Fibroblast of lung (primary cell): ENCODE measurements at regions not wholly inside any gene's neighbourhood (a gene's known extent, or its start where the extent isn't known, plus 50 kb on each side); places are given as distances from the start of the nearest gene placed in this dataset.
A peak's percentile ranks its signal among the peaks of the same experiment; 100 is the strongest.
"Not testable (repeated sequence)": the region's sequence is repeated elsewhere in the genome, so short reads cannot be mapped to it uniquely, and the experiment has no call there.

ENCODE experiments used
- DNase-seq, 2 donors: peaks; one replicate each; pipeline versions ENCODE4 v3.0.0 to v3.0.0-alpha.2; 2010; ENCODE audit warnings: low read depth in 2 of 2
- H2AFZ ChIP-seq: 2 replicates; pipeline ENCODE4 v1.5.1; 2012; ENCODE audit warnings: low read length, control low read depth, inconsistent platforms
- H3K27ac ChIP-seq: 2 replicates; pipeline ENCODE4 v1.5.1; 2011; ENCODE audit warnings: low read length, control low read depth; ENCODE audit not compliant: insufficient read depth
- H3K27me3 ChIP-seq: 2 replicates; pipeline ENCODE4 v1.5.1; 2011; ENCODE audit warnings: mild to moderate bottlenecking, low read length; ENCODE audit not compliant: control insufficient read depth, insufficient read depth
- H3K36me3 ChIP-seq: 2 replicates; pipeline ENCODE4 v1.5.1; 2011; ENCODE audit warnings: low read length; ENCODE audit not compliant: control insufficient read depth, insufficient read depth
- H3K4me1 ChIP-seq: 2 replicates; pipeline ENCODE4 v1.5.1; 2011; ENCODE audit warnings: low read length; ENCODE audit not compliant: control insufficient read depth, insufficient read depth; ENCODE audit errors: extremely low read depth
- H3K4me2 ChIP-seq: 2 replicates; pipeline ENCODE4 v1.5.1; 2011; ENCODE audit warnings: low read length, control low read depth; ENCODE audit not compliant: insufficient read depth; ENCODE audit errors: extremely low read depth
- H3K4me3 ChIP-seq, 4 experiments: fragments of 200-600 bp in 1 of 4; sonication (generic) in 1 of 4; replicated peaks in 1 of 4; 2 replicates each; pipeline ENCODE4 v1.5.1; 2011 to 2016; ENCODE audit warnings: low read length in 4 of 4, low read depth in 3 of 4, mild to moderate bottlenecking in 3 of 4, control low read depth in 2 of 4, inconsistent platforms in 1 of 4, mixed read lengths in 1 of 4; ENCODE audit not compliant: insufficient read depth in 1 of 4; ENCODE audit errors: control extremely low read depth in 1 of 4
- H3K79me2 ChIP-seq: 2 replicates; pipeline ENCODE4 v1.5.1; 2012; ENCODE audit warnings: mild to moderate bottlenecking, low read length, inconsistent platforms; ENCODE audit not compliant: control insufficient read depth, insufficient read depth
- H3K9ac ChIP-seq: 2 replicates; pipeline ENCODE4 v1.5.1; 2011; ENCODE audit warnings: mild to moderate bottlenecking, low read length, control low read depth; ENCODE audit not compliant: insufficient read depth
- H3K9me3 ChIP-seq: 2 replicates; pipeline ENCODE4 v1.5.1; 2012; ENCODE audit warnings: low read depth, low read length; ENCODE audit not compliant: control insufficient read depth, insufficient read depth
- H4K20me1 ChIP-seq: 2 replicates; pipeline ENCODE4 v1.5.1; 2011; ENCODE audit warnings: low read length; ENCODE audit not compliant: control insufficient read depth, insufficient read depth; ENCODE audit errors: extremely low read depth
- EZH2 ChIP-seq: IDR thresholded peaks from 2 replicates; pipeline ENCODE4 v1.5.1; 2012; ENCODE audit warnings: low read length, control low read depth, mild to moderate bottlenecking; ENCODE audit errors: missing control alignments
- TF ChIP-seq, protein P1 (sequence below), 2 donors: IDR thresholded peaks in 1 of 2; conservative IDR thresholded peaks in 1 of 2; 1 replicate in 1 of 2; 2 replicates in 1 of 2; pipeline ENCODE4 v1.5.1; 2011 to 2012; ENCODE audit warnings: low read length in 2 of 2, control low read depth in 1 of 2, inconsistent platforms in 1 of 2, low read depth in 1 of 2, mild to moderate bottlenecking in 1 of 2

DNA sequence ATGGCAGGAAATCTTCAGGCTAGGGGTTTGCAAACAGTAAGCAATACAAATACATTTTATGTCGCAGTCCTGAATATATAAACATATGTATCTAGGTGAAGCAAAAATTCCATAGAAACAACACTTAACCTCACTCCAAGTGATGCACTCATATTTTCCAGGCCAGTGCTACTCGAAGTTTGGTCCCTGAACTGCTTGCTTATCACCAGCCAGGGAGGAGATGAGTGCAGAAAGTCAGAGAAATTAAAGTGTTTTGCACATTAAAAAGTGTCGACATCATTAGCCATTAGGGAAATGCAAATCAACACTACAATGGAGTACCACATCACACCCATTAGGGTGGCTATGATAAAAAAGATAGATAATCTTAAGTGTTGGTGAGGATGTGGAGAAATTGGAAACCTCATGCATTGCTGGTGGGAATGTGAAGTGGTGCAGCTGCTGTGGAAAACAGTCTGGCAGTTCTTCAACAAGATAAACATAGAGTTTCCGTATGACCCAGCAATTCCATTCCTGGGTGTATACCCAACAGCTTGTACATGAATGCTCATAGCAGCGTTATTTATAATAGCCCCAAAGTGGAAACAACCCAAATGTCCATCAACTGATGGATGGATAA is 70.5 kb upstream of the CSF1 start:
- H3K27me3 ChIP-seq: no peaks in the 10 kb centered on the region
- no peaks in the 10 kb centered on the region for H3K4me1 ChIP-seq
- no peak overlapping the region for H3K4me2 ChIP-seq
- no peaks in the 10 kb centered on the region for H3K9me3 ChIP-seq
- H3K27ac ChIP-seq: no peak overlapping the region
- H3K9ac ChIP-seq: no peak overlapping the region
- no peak overlapping the region for H2AFZ ChIP-seq
- H3K36me3 ChIP-seq: no peaks in the 10 kb centered on the region
- H3K79me2 ChIP-seq: no peaks in the 10 kb centered on the region
- peak in 1 of 2 donors; percentile 63 for DNase-seq
- no peak overlapping the region for H3K4me3 ChIP-seq
- no peaks in the 10 kb centered on the region for H4K20me1 ChIP-seq
- TF ChIP-seq, protein P1, sequence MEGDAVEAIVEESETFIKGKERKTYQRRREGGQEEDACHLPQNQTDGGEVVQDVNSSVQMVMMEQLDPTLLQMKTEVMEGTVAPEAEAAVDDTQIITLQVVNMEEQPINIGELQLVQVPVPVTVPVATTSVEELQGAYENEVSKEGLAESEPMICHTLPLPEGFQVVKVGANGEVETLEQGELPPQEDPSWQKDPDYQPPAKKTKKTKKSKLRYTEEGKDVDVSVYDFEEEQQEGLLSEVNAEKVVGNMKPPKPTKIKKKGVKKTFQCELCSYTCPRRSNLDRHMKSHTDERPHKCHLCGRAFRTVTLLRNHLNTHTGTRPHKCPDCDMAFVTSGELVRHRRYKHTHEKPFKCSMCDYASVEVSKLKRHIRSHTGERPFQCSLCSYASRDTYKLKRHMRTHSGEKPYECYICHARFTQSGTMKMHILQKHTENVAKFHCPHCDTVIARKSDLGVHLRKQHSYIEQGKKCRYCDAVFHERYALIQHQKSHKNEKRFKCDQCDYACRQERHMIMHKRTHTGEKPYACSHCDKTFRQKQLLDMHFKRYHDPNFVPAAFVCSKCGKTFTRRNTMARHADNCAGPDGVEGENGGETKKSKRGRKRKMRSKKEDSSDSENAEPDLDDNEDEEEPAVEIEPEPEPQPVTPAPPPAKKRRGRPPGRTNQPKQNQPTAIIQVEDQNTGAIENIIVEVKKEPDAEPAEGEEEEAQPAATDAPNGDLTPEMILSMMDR (conservative IDR thresholded peaks at IDR 0.05 in 1 of 2, IDR thresholded peaks at IDR 0.05 in 1 of 2; ENCODE audit: low read depth in 1 of 2, low read length in 2 of 2): no peak
- TF ChIP-seq EZH2: no peak

DNA sequence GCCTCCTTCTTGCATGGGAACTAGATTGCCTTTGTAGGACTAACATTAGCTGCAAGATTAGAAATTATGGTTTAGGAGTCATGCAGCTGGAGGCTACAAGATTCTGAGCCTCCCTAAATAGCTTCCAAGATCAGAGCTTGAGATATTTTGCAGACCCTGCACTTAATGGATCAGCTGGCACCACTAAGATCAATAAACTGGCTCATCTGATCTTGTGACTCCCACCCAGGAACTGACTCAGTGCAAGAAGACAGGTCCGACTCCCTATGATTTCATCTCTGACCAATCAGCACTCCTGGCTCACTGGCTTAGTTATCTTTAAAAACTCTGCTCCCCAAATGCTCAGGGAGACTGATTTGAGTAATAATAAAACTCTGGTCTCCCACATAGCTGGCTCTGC is 71.4 kb upstream of the CSF1 start:
- H3K79me2 ChIP-seq, H3K4me2 ChIP-seq, H3K4me1 ChIP-seq, H3K36me3 ChIP-seq, H3K27me3 ChIP-seq, H3K27ac ChIP-seq, H4K20me1 ChIP-seq, H3K9ac ChIP-seq, H2AFZ ChIP-seq, H3K9me3 ChIP-seq, H3K4me3 ChIP-seq, DNase-seq: not testable (repeated sequence)

DNA sequence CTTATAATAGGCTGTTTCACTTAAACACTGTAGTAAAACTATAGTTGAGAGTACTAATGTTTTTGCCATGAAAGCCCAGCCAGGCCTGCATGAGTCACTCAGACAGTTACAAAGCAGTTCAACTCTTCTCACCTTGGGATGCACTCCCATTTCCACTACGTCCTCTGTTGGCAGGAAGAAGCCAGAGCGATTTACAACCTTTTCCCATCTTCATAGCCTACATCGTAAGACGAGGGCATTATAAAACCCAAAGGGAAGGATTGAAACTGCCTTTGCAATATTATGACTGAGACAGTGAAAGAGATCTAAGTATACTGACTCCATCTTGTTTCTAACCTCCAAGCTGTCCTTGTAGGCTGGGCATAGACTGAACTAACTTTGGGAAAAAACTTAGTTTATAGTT is 71.8 kb upstream of the CSF1 start:
- H4K20me1 ChIP-seq: no peaks in the 10 kb centered on the region
- TF ChIP-seq, protein P1 (conservative IDR thresholded peaks at IDR 0.05 in 1 of 2, IDR thresholded peaks at IDR 0.05 in 1 of 2; ENCODE audit: low read depth in 1 of 2, low read length in 2 of 2): no peak
- TF ChIP-seq EZH2: no peak
- H3K27me3 ChIP-seq: no peaks in the 10 kb centered on the region
- no peaks in the 10 kb centered on the region for H3K36me3 ChIP-seq
- no peak overlapping the region for H3K4me3 ChIP-seq
- H3K9ac ChIP-seq: no peak overlapping the region
- H3K4me2 ChIP-seq: no peak overlapping the region
- DNase-seq: peak; percentile 45 to 69
- H3K27ac ChIP-seq: no peak overlapping the region
- no peak overlapping the region for H2AFZ ChIP-seq
- no peaks in the 10 kb centered on the region for H3K9me3 ChIP-seq
- H3K79me2 ChIP-seq: no peaks in the 10 kb centered on the region
- H3K4me1 ChIP-seq: no peaks in the 10 kb centered on the region
